ENCODE measurements at regions not wholly inside any gene's neighbourhood (a gene's known extent, or its start where the extent isn't known, plus 50 kb on each side); places are given as distances from the start of the nearest gene placed in this dataset.

DNA sequence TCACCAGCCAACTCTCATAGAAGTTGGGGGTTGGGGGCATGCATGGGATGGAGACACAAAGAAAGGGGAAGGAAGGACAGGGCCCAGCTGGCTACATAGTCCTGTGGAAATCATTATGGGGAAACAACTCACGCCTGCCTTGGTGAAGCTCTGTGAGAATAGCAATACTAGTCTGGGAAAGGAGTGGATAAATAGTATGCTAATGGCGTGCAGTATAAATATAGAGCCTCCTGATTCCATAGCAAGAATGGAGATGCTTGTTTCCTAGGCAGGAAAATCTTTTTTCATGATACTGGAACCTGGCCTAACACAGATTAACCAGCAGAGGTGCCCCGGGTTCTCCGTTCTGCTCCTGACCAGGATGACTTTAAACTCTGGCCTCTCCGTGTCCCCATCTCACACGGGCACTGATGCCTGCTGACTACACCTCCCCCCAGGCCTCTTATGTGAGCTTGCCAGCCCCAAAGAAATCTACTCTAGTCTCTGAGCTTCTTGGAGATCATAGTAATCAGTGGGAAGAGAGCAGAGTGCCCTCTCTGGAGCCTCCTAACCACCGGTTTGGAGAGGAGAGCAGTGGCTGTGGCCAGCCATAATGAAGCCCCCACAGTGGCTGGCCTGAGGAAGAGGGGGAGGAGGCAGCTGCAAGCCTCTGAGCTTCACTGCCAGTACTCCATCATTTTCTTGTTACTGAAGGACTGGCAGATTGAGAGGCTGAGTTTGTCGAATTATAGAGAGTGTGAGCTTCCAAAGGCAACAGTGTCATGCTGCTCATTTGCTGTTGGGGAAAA lies 355.0 kb upstream of the SEMA6D start:
- TF ChIP-seq, protein P1, sequence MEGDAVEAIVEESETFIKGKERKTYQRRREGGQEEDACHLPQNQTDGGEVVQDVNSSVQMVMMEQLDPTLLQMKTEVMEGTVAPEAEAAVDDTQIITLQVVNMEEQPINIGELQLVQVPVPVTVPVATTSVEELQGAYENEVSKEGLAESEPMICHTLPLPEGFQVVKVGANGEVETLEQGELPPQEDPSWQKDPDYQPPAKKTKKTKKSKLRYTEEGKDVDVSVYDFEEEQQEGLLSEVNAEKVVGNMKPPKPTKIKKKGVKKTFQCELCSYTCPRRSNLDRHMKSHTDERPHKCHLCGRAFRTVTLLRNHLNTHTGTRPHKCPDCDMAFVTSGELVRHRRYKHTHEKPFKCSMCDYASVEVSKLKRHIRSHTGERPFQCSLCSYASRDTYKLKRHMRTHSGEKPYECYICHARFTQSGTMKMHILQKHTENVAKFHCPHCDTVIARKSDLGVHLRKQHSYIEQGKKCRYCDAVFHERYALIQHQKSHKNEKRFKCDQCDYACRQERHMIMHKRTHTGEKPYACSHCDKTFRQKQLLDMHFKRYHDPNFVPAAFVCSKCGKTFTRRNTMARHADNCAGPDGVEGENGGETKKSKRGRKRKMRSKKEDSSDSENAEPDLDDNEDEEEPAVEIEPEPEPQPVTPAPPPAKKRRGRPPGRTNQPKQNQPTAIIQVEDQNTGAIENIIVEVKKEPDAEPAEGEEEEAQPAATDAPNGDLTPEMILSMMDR (IDR thresholded peaks at IDR 0.05; ENCODE audit: control extremely low read depth in 1 of 3, insufficient read depth in 1 of 3, low read depth in 1 of 3, low read length in 3 of 3): peak in 1 of 3 experiments; percentile 4; a peak in 1 of 4 replicates
- no peak for TF ChIP-seq KDM1A (IDR thresholded peaks at IDR 0.05; ENCODE audit: borderline replicate concordance, low read length)
- no peak for TF ChIP-seq FOSL1 (IDR thresholded peaks at IDR 0.05; ENCODE audit: insufficient read depth, low read depth, low read length)
- TF ChIP-seq CBX5 (IDR thresholded peaks at IDR 0.05; ENCODE audit: low read depth, low read length): no peak
- no peak for TF ChIP-seq EZH2 (IDR thresholded peaks at IDR 0.05; ENCODE audit: low read depth, low read length, severe bottlenecking)
- no peak for TF ChIP-seq POLR2A (IDR thresholded peaks at IDR 0.05; ENCODE audit: control extremely low read depth in 1 of 2, low read depth in 2 of 2, low read length in 2 of 2)
- TF ChIP-seq SP1 (IDR thresholded peaks at IDR 0.05; ENCODE audit: low read depth, low read length): no peak
- TF ChIP-seq TCF12 (IDR thresholded peaks at IDR 0.05; ENCODE audit: low read depth, low read length): no peak
- TF ChIP-seq GABPA (IDR thresholded peaks at IDR 0.05; ENCODE audit: borderline replicate concordance, insufficient read depth, low read length): no peak
- no peak for TF ChIP-seq JUND (IDR thresholded peaks at IDR 0.05; ENCODE audit: low read length)
- TF ChIP-seq TAF1 (IDR thresholded peaks at IDR 0.05; ENCODE audit: low read depth, low read length): no peak

Data from H1 (cell line).